Astrocyte of the spinal cord (primary cell): ENCODE measurements at regions not wholly inside any gene's neighbourhood (a gene's known extent, or its start where the extent isn't known, plus 50 kb on each side); places are given as distances from the start of the nearest gene placed in this dataset.

Experiments
- DNase-seq: peaks from one replicate; pipeline ENCODE4 v3.0.0; 2011; ENCODE audit warnings: low read depth, low spot score
- H3K4me3 ChIP-seq: 2 replicates; pipeline ENCODE4 v1.5.1; 2011; ENCODE audit warnings: low read depth, mild to moderate bottlenecking, low read length, moderate library complexity
- in situ Hi-C: cut with HindIII; loops from 2 replicates; pipeline ENCODE4 v1.10.0; 2017; ENCODE audit warnings: low sequenced_read_pairs
- TF ChIP-seq, protein P1 (sequence below): IDR thresholded peaks from 2 replicates; pipeline ENCODE4 v1.5.1; 2012; ENCODE audit warnings: low read depth, mild to moderate bottlenecking, low read length, inconsistent platforms

DNA sequence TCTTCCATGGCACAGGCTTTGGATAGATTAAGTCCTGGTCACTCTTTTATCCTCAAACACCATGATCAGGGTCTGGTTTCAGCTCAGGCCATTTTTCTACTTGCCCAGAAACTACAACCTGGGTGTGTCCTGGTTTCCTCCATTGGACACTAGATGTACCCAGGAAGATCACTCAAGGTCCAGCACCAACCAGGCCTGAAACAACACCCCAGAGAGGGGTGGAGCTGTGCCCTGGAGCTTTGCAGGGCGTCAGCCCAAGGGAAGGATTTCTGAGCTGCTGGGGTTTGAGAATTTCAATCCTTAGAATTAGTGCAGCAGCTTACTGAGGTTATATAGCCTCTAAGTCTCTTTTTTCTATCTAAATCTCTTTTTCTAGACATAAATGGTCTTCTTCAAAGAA, 722.0 kb downstream of the MTRR start:
- DNase-seq, result no peak
- H3K4me3 ChIP-seq, result no peak overlapping the region
- TF ChIP-seq, protein P1, sequence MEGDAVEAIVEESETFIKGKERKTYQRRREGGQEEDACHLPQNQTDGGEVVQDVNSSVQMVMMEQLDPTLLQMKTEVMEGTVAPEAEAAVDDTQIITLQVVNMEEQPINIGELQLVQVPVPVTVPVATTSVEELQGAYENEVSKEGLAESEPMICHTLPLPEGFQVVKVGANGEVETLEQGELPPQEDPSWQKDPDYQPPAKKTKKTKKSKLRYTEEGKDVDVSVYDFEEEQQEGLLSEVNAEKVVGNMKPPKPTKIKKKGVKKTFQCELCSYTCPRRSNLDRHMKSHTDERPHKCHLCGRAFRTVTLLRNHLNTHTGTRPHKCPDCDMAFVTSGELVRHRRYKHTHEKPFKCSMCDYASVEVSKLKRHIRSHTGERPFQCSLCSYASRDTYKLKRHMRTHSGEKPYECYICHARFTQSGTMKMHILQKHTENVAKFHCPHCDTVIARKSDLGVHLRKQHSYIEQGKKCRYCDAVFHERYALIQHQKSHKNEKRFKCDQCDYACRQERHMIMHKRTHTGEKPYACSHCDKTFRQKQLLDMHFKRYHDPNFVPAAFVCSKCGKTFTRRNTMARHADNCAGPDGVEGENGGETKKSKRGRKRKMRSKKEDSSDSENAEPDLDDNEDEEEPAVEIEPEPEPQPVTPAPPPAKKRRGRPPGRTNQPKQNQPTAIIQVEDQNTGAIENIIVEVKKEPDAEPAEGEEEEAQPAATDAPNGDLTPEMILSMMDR, result no peak
- in situ Hi-C loops, result no loop called here

DNA sequence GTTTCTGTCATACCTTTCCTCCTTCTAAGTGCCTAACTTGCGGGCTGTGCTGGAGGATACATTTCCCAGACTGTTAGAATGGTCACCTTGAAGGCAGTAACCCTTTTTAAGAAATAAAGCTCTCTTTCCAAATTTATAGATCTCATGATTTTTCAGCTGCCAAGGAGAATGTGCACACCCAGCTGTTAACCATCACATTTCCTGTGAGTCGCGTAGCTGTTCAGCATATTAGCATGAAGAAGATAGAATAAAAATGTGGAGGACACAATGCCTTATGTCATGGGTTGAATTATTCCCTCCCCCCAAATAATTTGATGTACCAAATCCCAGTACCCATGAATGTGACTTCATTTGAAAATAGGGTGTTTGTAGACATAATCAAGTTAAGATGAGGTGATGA, 729.4 kb downstream of the MTRR start:
- TF ChIP-seq, protein P1, result no peak
- no peak overlapping the region for H3K4me3 ChIP-seq
- DNase-seq, result no peak
- in situ Hi-C loops, result no loop called here

DNA sequence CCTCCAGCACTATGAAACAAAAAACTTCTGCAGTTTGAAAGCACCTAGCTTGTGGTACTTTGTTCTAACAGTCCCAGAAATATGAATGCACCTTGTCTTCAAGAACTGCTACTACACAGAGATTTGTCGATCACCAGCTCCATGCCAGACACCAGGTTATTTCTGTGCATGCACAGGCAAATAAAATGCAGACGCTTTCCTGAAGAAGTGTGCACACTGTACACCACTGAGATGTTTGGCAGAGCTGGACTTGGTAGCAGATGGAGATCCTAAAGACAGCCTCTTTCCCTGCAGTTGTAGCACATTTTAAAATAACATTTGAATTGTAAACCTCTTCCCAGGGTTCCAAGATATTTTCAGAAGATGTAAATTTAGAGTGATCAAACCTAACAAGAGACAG, 730.0 kb downstream of the MTRR start:
- in situ Hi-C loops, result no loop called here

DNA sequence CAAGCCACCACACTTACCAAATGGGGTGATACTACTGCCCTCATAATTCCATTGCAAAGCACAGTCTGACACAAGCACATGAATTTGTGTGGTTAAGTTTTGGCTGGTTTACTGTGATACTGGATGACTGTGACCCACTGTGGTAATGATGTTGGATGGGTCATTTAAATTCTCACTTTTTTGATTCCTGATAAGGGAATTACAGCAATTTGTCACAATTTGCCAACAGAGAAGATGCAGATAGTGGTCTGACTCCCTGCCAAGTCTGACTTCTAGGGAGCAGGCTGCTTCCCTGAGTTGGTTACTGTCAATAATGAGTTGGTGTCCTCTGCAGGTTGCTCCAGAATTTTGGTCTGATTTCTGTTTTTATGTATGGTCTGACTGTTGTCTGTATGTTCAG, 731.9 kb downstream of the MTRR start:
- in situ Hi-C loops, result no loop called here
- no peak overlapping the region for H3K4me3 ChIP-seq
- DNase-seq, result no peak
- TF ChIP-seq, protein P1, result no peak

More for the DNA sequence above, 730.0 kb downstream of the MTRR start:
- TF ChIP-seq, protein P1, result no peak
- H3K4me3 ChIP-seq, result no peak overlapping the region
- DNase-seq, result no peak

DNA sequence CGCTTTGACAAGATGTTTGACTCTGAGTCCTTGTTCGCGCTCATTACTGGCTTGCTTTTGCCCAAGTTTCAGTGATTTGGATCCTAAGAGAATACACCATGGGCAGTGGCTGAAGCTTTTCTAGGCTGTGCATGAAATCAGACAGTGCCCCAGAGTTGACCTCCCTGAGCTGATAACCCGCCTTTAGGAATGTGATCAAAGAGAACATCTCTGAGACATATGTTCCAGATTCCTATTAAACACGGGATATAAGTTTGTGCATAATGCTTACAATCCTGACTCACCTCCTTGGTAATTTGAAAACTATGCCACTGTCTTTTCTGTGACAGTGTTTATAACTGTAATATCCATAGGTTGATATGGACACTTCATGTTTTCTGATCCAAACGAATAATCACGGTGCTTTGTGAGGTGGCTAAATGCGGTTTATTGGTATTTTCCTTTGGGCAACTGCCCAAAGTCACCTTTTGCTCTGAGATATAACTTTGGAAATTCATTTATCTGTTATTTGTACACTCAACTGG, 732.9 kb downstream of the MTRR start:
- in situ Hi-C loops, result no loop called here

DNA sequence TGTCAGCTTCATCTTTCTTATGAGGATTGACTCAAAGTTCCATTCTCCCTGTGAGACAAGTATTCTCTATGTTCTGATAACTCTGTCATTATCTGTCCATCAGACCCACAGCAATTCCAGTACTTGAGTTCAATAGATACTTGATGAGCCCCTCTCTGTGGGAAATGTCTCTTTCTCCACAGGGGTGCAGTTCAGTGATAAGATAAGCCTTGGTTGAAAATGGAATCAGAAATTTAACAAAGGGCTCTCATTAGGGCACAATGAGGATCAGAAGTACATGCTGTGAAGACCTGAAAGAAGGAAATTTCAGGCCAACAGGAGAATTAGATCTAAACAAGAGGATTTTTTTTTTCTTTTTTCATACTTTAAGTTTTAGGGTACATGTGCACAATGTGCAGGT, 737.3 kb downstream of the MTRR start:
- DNase-seq, result no peak
- H3K4me3 ChIP-seq, result no peak overlapping the region
- in situ Hi-C loops, result no loop called here
- TF ChIP-seq, protein P1, result no peak

More for the DNA sequence above, 732.9 kb downstream of the MTRR start:
- no peak overlapping the region for H3K4me3 ChIP-seq
- DNase-seq, result no peak
- TF ChIP-seq, protein P1, result no peak

DNA sequence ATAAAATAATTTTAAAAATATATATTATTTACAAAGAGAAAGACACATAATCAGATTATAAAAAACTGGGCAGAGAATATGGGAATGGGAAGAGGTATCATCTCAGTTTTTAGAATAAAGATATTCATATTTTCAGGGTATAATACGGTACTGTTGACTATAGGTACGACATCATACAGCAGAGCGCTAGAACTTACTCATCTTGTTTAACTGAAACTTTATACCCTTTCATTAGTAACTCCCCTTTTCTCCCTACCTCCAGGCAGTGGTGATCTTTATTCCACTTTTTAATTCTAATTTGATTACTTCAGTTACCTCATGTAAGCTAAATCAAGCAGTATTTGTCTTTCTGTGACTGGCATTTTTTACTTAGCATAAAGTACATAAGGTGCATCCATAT, 742.1 kb downstream of the MTRR start:
- DNase-seq, result no peak
- no peak overlapping the region for H3K4me3 ChIP-seq
- in situ Hi-C loops, result no loop called here
- TF ChIP-seq, protein P1, result no peak
